ENCODE measurements at regions not wholly inside any gene's neighbourhood (a gene's known extent, or its start where the extent isn't known, plus 50 kb on each side); places are given as distances from the start of the nearest gene placed in this dataset.
"Not testable (repeated sequence)": the region's sequence is repeated elsewhere in the genome, so short reads cannot be mapped to it uniquely, and the experiment has no call there.

- DNase-seq = no peak
Measured at GRCh38 chr2:236376566-236377244, 112.5 kb upstream of the ASB18 start.

DNA sequence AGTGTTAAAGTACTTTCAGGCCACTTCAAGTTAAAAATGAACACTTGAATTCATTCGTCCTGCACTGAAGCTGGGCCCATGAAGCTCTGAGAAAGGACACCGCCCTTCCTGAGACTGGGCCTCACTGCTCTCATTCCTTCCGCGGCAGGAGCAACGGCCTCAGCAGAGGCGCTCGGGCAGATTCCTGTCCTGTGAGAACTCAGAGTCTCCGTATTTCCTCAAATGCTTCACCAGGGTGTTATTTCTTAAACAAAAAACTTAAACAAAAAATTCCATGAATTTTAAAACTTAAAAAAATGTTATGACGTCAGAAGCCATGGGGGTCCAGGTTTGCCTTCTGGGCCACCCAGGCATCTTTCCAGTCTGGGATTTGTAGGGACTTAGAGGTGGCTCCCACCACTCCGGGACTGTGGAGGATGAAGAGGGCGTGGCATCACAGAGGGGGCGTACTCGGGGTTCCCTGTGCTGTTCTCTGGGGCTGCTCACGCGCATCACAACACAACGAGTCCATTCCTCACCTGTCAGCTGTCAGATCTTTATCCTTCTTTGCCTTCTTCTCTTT is 115.9 kb upstream of the ASB18 start:
- DNase-seq = no peak

GRCh38 chr2:236381253-236381652 is 117.0 kb upstream of the ASB18 start:
- not testable (repeated sequence) for DNase-seq

DNA sequence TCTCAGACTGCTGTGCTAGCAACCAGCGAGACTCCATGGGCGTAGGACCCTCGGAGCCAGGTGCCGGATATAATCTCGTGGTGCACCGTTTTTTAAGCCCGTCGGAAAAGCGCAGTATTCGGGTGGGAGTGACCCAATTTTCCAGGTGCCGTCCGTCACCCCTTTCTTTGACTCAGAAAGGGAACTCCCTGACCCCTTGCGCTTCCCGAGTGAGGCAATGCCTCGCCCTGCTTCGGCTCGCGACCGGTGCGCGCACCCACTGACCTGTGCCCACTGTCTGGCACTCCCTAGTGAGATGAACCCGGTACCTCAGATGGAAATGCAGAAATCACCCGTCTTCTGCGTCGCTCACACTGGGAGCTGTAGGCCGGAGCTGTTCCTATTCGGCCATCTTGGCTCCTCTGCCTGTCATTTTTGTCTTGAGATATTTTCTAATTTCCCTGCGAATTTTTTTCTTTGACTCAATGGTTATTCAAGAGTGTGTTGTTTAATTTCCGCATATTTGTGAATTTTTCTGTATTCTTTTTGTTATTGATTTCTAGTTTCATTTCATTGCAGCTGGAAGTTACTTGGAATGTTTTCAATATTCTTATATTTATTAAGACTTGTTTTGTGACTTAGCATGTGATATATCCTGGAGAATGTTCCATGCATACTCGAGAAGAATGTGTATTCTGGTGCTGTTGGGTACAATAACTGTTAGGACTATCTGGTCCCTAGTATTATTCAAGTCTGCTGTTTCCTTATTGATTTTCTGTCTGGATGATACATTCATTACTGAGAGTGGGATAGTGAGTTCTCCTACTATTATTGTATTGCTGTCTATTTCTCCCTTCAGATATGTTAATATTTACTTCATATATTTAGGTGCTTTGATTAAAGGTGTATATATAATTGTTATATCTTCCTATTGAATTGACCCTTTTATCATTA is 125.3 kb upstream of the ASB18 start:
- DNase-seq = not testable (repeated sequence)

- DNase-seq = no peak
Measured at GRCh38 chr2:236393101-236393500, 128.9 kb upstream of the ASB18 start.

GRCh38 chr2:236393581-236393980 is 129.4 kb upstream of the ASB18 start:
- DNase-seq = no peak

DNA sequence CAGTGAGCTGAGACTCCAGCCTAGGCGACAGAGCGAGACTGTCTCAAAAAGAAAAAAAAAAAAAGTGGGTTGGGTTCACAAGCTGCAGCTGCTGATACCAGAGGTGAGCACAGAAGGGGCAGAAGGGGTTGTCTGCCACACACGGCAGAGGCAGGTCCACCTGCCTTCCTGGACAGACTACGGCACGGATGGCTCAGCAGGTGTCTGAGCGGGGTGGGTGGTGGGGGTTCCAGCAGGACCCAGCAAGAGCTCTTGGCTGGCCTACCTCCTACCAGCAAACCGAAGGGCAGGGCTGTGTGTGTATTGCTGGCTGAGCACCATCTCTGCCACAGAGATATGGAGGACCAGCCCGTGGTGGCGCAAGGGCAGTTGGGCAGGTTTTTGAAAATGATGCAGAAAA is 130.4 kb upstream of the ASB18 start:
- DNase-seq = no peak

- no peak for DNase-seq
Measured at GRCh38 chr2:236395067-236395466, 130.9 kb upstream of the ASB18 start.

GRCh38 chr2:236396818-236397350 is 132.7 kb upstream of the ASB18 start:
- no peak for DNase-seq

- no peak for DNase-seq
Measured at GRCh38 chr2:236397681-236398080, 133.5 kb upstream of the ASB18 start.

GRCh38 chr2:236399409-236399808 is 135.2 kb upstream of the ASB18 start:
- no peak for DNase-seq

DNA sequence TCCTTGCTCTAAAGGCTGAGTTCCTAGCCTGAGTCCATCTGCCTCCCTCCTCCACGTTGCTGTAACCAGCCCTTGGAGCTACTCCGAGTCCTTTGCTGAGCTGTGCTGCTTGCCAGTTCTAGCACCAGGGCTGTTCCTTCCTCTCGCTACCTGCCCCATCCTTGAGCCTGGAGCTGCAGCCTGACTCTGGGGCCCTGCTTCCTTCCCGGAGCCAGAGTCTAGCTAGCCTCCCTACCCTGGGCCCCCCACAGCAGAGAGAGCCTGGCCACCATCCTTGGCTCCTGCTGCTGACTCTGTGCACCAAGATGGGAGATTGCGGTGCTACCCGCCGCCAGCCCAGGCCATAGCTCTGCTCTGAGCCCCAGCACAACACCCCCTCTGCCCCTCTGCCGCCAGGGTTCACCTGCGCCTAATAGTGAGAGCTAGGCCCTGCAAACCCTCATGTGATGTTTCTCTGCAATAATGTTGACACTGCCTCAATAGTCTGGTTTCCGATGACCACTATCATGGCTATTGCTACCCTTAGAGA is 135.9 kb upstream of the ASB18 start:
- DNase-seq = no peak

- DNase-seq = no peak
Measured at GRCh38 chr2:236400594-236401360, 136.6 kb upstream of the ASB18 start.

- DNase-seq = no peak
Measured at GRCh38 chr2:236402033-236402790, 138.0 kb upstream of the ASB18 start.

GRCh38 chr2:236403125-236403524 is 138.9 kb upstream of the ASB18 start:
- no peak for DNase-seq

DNA sequence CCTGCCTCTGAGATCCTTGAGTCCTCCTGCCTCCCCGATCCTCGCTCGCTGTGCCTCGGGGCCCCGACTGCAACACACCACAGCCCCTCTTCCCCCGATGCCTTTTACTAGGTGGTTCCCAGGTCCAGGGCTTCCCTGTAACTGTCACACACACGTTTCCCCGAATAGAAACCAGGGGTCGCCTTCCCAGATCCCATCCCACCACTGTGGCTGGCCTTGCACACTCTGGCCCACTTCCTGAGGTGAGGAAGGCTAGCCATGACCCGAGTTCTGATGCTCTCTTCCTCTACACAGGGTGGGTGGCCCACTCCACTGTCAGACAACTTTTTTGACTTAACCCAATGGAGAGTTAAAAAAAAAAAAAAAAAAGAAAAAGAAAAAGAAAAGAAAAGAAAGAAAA is 139.6 kb upstream of the ASB18 start:
- DNase-seq = no peak

- DNase-seq = no peak
Measured at GRCh38 chr2:236404346-236404745, 140.1 kb upstream of the ASB18 start.

GRCh38 chr2:236405357-236405756 is 141.2 kb upstream of the ASB18 start:
- DNase-seq = no peak

DNA sequence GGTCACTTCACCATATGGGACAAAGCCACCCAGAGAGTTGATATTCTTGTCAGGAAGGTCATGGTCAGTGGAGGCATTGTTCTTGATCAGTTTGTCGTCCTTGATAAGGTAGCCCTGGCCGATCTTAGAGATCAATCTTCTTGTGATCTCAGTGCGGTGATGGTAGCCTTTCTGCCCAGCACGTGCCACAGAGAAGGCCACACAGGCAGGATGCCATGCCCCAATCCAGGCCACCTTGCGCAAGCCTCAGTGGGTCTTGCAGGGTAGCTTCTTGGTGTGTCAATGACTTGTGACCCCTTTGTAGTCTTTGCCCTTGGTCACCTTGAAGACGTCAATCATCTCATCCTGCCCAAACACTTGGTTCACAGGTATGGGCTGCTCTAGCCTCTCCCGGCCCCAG is 143.9 kb upstream of the ASB18 start:
- no peak for DNase-seq

DNA sequence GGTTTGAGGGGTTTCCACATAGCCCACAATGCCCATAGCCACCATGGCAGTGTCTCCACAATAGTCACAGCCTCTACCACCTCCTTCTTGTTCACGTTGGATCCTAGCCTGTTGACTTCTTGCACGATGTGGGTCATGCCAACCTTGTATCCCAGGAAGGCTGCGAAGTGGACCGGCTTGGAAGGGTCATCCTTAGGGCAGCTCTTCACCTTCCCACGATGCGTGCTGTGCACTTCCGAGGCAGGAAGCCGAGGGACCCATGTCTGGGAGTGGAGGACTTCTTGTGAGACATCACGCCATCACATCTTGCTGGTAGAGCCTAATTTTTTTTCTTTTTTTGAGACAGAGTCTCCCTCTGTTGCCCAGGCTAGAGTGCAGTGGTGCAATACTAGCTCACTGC is 144.6 kb upstream of the ASB18 start:
- no peak for DNase-seq

GRCh38 chr2:236415684-236416444 is 151.7 kb upstream of the ASB18 start:
- DNase-seq = no peak

Data from stimulated activated CD4-positive, alpha-beta T cell treated with anti-CD3 and anti-CD28 coated beads, Interleukin-15, amount 100 ng/mL, for 24 hours (primary cell).